NCI-H226 (cell line): ENCODE measurements at regions not wholly inside any gene's neighbourhood (a gene's known extent, or its start where the extent isn't known, plus 50 kb on each side); places are given as distances from the start of the nearest gene placed in this dataset.
"Not testable (repeated sequence)": the region's sequence is repeated elsewhere in the genome, so short reads cannot be mapped to it uniquely, and the experiment has no call there.

Experiments
- DNase-seq: peaks from one replicate; pipeline ENCODE4 v3.0.0-alpha.2; 2015

DNA sequence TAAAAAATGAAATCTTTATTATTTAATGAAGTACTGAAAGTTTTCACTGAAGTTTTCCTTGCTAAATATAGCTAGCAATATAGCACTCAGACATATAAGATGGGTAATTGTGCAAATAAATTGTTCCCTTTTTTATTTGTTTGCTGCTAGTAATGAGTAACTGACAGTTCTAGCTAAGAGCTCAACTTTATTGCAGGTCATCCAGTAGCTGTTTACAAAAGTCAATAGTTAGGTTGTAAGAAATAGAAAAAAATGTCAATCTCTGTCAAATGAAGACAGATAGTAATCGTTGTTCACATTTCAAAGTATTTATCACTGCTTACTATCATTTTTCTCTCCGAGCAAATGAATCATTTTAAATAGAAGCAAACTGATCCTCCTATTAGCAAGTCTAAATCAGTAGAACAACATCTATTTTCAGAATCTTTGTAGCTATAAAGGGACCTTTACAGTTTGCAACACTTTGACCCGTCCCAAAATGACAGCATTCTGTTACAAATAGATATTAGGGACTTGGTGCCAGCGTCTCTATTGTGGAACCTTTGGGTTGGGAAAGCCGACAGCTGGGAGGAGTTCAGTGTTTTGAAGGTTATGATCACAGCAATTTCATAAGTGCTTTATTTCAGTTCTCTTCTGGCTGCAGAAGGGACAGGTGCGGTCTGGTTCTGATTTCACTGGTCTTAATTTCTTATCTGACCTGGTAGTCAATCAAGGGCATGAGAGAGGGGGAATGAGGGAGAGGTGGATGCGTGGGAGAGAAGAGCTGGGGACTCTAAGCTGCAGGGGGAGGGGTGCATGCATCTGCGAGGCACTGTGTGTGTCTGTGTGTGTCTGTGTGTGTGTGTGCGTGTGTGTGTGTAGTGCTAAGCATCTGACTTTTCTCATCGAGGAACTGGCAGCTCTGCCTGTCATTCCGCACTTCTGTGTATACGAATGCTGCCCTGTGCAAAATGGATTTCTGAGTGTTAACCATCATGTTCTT lies 227.9 kb upstream of the PITX2 start:
- no peak for DNase-seq

DNA sequence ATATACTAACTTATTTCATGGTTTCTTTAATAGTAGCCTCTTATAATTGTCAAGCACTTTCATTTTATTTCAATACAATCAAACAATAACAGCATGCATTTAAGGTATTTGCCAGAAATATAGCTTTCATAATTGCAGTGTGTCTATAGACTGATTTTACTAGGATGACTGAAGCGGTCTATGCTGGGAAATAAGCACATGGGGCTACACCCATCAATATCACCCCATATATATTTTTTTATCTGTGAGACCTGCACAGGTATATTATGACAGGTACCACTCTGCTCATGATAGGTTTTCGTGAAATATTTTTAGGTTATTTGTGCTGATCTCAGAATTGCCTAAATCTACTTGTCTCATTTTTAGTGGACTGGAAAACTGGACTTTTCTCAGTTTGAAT lies 229.1 kb upstream of the PITX2 start:
- no peak for DNase-seq

DNA sequence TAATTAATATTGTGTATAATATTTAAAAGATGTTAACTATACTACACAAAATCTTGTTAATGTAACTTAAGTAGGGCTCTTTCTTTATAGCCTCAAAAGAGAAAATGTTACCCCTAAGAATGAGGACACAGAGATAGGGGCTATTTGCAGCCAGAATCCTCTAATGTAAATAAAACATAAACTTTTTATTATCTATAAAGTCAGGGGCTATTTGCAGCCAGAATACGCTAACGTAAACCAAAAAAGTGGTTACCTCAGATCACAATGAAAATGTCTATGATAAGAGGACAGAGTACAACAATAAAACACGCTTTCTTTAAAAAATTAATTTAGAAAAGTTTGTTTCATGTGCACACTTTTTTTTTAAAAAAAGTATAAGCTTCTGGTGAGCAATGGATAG lies 229.9 kb upstream of the PITX2 start:
- DNase-seq: no peak

DNA sequence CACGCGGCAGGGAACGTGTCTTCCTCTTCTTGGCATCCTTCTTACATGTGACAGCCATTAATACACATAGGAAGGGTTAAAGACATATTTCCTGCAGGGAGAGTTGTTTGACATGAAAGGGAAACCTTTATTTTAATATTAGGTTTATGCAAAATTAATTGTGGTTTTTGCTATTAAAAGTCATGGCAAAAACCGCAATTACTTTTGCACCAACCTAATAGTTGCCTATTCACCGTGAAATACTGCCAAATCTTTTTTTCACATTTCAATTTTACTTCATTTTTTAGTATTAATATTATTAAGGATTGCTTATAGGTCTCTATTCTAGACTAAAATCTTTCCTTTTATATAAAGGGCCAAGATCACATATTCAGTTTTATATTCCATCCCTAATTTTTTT lies 230.4 kb upstream of the PITX2 start:
- DNase-seq: no peak

DNA sequence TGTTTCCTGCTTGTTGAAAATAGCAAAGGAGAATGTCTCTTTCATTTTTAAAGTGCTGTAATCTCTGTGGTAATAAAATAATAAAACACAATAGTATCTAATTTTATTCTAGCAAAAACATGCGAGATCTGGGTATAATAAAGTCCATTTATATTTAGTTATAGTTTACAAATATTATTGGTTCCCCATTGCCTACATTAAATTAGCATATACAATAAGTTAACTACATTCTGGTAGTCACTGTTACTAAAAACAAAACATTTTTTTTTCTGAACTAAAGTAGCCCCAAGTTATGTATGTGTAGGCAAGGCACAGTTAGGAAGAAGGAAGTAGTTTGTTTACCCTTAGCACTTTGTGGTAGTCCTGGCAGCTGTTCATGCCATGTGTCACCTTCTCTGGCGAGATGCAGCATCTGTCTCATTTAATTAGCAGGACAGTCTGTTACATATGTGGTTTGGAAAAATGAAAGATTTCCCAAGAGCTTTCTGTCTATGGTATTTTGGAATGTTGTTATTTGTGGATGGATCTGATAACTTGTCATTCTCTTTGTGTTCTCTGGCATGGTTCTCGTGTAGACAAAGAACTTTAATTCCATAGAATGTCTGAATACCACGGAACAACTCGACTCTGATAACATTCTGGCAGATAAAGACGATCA lies 231.3 kb upstream of the PITX2 start:
- peak; percentile 58 for DNase-seq

DNA sequence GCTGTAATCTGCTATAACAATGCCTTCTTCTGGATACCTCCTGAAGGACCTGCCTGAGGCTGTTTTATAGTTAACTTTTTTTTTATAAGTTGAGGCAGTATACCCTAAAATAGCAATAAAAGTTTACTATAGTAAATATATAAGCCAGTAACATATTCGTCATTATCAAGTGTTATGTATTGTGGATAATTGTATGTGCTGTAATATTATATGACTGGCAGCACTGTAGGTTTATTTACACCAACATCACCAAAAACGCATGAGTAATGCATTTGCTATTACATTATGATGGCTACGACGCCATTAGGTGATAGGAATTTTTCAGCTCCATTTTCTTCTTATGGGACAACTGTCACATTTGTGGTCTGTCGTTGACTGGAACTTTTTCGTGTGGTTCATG lies 237.2 kb upstream of the PITX2 start:
- DNase-seq: no peak

DNA sequence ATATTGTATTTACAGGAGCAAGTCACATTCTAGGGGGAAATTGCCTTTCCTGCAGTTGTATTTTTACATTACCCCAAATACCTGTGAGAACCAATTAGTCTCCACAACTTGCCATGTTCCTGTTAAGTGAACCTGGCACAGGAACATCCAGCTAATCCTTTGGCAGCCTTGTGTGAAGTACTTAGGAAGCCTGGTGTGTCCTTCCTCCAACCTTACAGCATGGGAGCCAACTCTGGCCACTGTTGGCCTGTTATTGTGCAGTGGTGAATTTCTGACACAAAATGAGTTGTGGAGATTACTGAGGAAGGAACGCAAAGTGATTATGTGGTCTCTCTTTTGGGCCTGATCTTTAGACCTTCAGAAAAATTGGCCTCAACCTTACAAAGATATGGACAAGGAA lies 238.0 kb upstream of the PITX2 start:
- DNase-seq: no peak

DNA sequence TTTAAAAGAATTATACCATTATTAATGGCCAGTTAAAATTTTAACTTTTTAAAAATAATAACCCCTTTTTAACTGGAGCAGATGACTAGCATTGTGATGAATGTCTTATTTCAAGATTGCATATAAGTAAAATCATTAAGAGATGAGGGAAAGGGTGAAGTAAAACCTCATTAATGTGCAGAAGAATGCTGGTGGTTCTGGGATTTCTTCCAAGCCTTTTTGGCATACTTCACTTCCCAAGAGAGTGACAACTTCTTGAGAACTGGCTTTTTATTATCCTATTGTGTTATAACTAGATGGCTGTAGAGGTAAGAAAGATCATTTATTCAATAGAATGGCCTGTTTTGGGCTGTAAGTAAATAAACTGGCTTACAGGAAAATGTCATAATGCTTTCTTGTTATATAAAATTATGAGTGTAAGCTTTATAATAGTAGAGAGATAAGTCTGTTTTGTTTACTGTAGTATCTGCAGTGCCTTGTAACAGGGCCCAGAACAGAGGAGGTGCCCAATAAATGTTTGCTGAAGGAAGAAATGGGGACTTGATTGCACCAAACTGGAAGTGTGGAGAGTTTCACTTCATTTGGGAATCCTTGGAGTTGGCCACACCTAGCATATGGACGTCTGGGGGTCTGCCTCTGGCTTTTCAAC lies 242.9 kb upstream of the PITX2 start:
- peak; percentile 58 for DNase-seq

DNA sequence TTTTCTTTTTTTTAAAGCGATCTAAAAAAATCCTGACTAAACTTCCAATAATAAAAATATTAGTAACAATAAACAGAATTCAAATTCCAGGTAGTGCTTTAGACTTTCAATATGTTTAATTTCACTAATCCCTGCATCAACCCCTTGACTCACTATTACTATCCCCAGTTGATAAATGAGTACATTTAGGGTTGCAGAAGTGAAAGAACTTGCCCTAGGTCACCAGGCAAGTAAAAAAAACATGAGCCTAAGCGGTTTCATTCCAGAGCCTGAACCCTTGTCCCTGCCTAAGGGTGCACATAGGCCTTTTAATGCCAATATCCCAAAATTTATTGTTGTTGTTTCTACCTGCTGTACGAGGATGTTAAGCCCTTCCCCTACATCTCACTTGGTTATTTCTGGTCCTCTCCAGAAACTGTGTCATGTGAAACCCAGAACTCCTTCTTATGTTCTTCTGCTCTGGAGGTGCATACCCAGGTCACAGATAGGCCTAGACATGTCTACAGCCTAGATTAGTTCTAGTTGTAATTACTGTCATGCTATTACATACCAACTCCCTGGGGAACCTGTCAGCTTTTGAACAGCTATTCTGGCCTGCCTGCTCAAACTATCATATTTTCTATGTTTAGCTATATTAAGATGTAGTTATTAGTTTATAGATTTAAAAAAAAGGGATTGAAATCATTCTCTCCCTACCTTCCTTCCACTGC lies 244.5 kb upstream of the PITX2 start:
- no peak for DNase-seq

DNA sequence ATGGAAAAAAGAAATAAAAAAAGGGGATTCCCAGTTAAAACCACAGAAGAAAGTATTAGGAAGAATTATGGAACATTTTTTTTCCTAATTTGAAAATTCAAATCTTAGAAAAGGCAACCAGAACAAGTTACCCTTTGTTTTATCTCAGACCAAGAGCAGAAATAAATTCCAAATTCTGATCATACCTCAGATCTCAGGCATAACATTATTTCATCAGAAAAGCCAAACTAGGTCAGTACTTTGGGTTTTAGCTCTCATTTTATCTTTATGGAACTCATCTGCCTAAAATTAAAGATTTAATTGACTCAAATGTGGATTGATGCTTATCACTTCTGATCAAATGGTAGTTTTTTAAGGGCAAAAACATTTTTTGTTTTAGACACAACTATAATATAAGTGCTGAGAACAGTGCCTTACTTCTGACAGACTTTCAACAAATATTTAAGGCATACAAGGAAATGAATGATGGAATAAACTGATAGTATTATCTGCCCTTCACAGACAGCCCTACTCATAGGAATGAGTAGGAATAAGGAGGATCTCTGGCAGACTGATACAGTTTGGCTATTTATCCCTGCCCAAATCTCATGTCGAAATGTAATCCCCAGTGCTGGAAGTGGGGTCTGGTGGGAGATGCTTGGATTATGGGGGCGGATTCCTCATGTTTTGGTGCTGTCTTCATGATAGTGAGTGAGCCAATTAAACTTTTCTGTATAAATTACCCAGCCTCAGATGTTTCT lies 245.3 kb upstream of the PITX2 start:
- DNase-seq: peak; percentile 15

DNA sequence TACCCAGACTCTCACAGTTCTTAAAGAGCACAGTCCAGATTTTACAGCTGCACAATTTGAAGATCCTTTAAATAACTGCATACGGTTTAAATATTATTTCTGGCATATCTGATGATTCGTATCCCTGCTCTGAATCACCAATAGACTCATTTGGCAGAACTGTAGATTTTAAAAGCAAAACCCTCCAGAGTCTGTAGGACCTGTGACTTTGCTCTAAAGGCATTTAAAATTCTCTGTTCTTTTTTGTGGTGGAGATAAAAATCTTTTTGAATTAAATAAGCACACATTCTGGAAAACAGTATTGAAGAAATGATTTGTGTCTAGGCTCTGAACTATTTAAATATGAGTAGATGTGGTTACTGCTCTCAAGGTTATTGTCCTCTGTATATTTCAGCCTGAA lies 246.2 kb upstream of the PITX2 start:
- DNase-seq: peak; percentile 37

DNA sequence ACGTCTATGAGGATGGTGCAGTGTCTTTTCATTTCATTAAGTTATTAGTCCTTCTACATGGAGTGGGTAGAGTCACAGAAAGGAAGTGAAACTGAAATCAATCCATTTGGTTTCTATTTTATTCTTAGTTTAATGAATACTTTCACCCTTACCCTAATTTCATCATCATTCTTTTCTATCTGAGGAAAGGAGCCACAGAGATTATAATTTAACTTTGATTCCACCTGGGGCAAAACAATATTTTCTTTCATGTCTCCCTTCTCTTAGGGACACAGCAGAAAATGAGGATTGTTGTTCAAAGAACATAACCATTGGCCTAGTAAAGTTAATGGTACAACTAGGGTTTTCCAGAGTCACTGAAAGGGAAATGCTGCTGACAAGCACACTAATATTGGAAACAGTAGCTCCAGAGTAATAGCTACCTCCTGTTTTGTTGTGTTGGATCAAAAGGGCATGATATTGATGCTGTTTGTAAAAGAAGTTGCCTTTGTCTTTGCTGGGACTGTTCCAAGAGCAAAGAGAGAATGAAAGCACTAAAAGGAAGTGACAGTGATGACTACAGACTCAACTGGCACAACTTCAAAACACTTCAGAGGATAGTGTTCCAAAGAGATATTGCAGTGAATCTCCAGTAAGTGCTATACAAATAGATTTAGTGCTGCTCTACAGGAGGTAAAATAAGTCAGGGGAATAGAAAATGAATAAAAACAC lies 247.1 kb upstream of the PITX2 start:
- no peak for DNase-seq

DNA sequence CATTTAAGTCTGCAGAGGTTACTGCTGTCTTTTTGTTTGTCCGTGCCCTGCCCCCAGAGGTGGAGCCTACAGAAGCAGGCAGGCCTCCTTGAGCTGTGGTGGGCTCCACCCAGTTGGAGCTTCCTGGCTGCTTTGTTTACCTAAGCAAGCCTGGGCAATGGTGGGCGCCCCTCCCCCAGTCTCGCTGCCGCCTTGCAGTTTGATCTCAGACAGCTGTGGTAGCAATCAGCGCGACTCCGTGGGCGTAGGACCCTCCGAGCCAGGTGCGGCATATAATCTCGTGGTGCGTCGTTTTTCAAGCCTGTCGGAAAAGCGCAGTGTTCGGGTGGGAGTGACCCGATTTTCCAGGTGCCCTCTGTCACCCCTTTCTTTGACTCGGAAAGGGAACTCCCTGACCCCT lies 253.3 kb upstream of the PITX2 start:
- not testable (repeated sequence) for DNase-seq

DNA sequence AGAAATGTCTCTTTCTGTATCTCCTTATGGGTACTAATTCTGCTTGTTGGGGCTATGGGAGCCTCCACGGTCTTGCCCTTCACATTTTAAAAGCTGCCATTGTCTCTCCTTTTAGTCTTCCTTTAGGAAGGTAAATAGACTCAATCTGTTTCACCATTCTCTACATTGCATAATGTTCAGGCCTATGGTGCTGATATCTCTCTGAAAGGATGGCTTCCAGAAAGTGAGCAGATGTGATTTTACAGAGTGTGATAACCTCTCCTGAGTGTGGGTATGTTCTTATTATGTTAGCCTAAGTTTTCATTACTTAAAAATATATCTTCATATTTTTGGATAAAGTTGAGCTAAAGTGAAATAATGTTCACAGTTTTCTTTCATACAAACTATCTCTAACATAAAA lies 254.0 kb upstream of the PITX2 start:
- DNase-seq: no peak

DNA sequence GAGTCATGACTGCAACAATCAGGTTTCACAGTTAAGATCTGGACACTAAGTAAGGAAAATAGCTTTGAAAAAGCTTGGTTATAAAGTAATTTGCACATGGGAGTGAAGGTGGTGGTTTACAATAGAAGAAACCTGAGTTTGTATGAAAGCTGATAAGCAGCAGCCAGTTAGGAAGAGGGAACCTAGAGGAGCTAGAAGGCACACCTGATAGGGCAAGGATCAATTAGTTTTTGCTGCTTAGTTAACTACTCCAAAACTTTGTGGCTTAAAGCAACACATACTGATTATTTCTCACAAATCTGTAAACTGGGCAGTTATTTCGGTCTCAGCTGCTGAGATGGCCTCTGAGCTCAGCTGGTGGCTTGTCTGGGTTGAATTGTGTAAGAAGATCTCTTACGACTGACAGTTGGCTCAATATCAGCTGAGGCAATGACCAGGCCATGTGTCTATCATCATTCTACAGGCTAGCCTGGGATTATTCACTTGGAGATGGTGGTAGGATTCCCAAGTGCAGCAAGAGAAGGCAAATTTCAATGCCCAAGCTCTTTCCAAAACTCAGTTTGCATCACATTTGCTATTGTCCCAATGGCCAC lies 255.0 kb upstream of the PITX2 start:
- no peak for DNase-seq

DNA sequence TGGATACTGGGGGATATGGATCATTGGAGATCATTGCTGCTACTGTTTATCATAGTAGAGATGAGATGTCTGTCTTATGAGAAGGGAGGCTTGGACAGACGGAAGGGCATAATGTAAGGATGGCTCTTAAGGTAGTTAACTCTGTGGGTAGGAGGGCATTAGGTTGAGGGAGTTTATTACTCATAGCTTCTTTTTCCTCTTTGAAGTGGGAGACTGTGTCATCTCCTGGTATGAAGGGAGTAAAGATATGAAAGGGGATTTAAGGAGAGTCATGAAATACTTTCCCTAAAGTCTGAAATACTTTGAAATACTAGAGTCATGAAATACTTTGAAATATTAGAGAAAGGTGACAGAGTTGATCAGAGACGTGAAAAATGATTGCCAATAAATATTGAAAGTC lies 255.5 kb upstream of the PITX2 start:
- DNase-seq: peak; percentile 79

DNA sequence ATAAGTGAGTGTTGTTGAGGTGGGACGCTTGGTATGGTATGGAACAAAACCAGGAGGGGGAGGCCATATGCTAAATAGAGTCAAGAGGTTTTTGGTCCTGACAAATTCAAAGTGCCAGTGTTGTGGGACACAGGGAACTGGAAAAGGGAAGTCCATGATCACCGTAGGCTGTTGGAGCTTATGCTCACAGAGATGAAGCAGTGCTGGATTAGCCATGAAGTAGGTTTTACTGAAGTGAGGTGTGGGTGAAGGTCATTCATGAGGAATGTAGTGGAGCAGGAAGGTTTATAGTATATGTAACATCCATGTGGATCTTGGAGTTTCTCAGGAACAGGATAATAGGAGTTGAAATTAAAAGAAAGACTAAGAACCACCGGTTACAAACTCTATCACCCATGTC lies 256.1 kb upstream of the PITX2 start:
- peak; percentile 11 for DNase-seq

DNA sequence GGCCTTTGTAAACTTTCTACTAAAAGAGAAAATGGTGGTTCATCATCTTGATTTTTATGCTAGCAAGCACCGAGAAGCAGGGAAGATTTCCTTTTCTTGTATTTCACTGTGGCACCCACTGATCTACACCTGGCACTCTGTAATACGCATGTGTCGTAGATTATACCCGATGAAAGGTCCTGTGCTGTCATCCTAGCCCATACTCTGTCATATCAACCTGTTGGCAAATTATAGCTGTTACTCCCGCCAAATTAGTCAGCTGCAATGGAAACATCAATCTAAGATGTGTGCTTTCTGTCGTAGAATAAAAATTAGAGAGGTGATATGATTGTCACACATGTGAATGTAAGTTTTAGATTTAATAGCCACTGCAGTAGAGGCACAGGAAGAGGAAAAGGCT lies 263.4 kb upstream of the PITX2 start:
- no peak for DNase-seq

DNA sequence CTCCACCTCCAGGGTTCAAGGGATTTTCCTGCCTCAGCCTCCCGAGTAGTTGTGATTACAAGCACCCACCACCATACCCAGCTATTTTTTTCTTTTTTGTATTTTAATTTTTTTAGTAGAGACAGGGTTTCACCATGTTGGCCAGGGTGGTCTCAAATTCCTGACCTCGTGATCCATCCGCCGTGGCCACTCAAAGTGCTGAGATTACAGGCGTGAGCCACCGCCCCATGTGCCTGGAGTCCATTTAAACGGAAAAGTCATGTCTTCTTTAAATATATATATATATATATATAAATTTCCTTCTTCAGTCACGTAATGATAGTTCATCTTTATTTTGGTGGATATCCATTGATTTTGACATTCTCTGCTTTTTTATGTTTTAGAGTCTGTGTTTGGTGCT lies 264.0 kb upstream of the PITX2 start:
- DNase-seq: no peak

DNA sequence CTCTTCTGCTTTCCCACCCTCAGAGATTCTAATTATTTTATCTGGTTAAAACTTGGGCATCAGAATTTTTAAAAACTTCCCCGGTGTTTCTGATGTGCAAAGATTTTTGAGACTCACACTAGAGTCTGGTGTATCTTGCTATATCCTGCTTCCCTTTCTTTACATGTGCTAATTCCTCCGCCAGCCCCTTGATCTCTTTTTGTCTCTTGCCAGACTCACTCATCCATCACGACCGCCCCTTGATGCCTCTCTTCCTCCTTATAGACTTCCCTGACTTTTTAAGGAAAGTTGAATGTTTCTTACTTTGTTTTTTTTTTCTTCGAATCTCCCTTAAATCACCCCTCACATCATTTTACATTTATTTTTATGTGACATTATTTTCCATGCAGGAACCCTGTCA lies 274.9 kb upstream of the PITX2 start:
- no peak for DNase-seq

DNA sequence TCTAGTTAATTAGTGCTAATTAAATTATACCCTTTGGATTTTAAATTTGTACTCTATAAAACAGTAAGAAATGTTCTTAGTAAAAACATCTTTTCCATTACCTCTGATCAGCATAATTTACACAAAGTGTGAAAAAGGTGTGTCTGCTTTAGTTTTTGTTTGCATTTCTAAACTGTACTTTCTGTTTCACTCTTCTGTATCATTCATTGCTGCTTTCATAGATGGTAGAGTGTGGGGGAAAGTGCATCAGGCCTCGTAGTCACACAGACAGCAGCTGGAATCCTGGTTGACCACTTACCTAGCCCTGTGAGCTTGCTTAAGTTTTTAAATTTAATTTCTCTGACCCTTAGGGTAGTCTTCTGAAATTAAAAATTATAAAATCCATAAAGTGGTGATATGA lies 275.4 kb upstream of the PITX2 start:
- DNase-seq: no peak
